ENCODE measurements at regions not wholly inside any gene's neighbourhood (a gene's known extent, or its start where the extent isn't known, plus 50 kb on each side); places are given as distances from the start of the nearest gene placed in this dataset.

GRCh38 chr11:134483291-134483690, 71.2 kb upstream of the B3GAT1 start:
- DNase-seq (no peak), ATAC-seq (no peak)
- no peak for TF ChIP-seq CTCF (IDR thresholded peaks at IDR 0.05)
- intact Hi-C loops (cut with DNase I), result no loop called here
- no peak overlapping the region for H3K27ac ChIP-seq
- H3K36me3 ChIP-seq, result no peaks in the 10 kb centered on the region
- no peaks in the 10 kb centered on the region for H3K4me1 ChIP-seq
- no peak overlapping the region for H3K4me3 ChIP-seq
- WGBS, 2 donors, result 84 to 85% methylated on average over 14 of the region's 14 CpGs
- peaks cover 0 to 93% (median 25%) of the 10 kb centered on the region in 7 donors for H3K27me3 ChIP-seq
- no peaks in the 10 kb centered on the region for H3K9me3 ChIP-seq

GRCh38 chr11:134482865-134483264, 70.8 kb upstream of the B3GAT1 start:
- ATAC-seq, result no peak
- no peak for TF ChIP-seq CTCF (IDR thresholded peaks at IDR 0.05)
- DNase-seq, result no peak
- intact Hi-C loops (cut with DNase I), result no loop called here
- 49 to 57% methylated on average over 2 of the region's 2 CpGs for WGBS, 2 donors
- Histone ChIP-seq H3K4me1 (no peaks in the 10 kb centered on the region), H3K27ac (no peak overlapping the region), H3K9me3 (no peaks in the 10 kb centered on the region), H3K27me3 (peaks cover 0 to 93% (median 25%) of the 10 kb centered on the region in 7 donors), H3K4me3 (no peak overlapping the region), H3K36me3 (no peaks in the 10 kb centered on the region)

- no peaks in the 10 kb centered on the region for H3K9me3 ChIP-seq
- H3K27me3 ChIP-seq, result peaks cover 0 to 94% (median 27%) of the 10 kb centered on the region in 7 donors
- no peak overlapping the region for H3K27ac ChIP-seq
- intact Hi-C loops (cut with DNase I), result no loop called here
- ATAC-seq (no peak), DNase-seq (no peak)
- no peak overlapping the region for H3K4me3 ChIP-seq
- no peaks in the 10 kb centered on the region for H3K36me3 ChIP-seq
- WGBS, 2 donors, result 61 to 68% methylated on average over 4 of the region's 4 CpGs
- TF ChIP-seq CTCF (IDR thresholded peaks at IDR 0.05), result no peak
- no peaks in the 10 kb centered on the region for H3K4me1 ChIP-seq
Measured at GRCh38 chr11:134481933-134482527, 70.0 kb upstream of the B3GAT1 start.

GRCh38 chr11:134481135-134481534, 69.1 kb upstream of the B3GAT1 start:
- no peak for TF ChIP-seq CTCF (IDR thresholded peaks at IDR 0.05)
- no peaks in the 10 kb centered on the region for H3K4me1 ChIP-seq
- 72 to 81% methylated on average over 3 of the region's 3 CpGs for WGBS, 2 donors
- no peaks in the 10 kb centered on the region for H3K9me3 ChIP-seq
- DNase-seq (no peak), ATAC-seq (no peak)
- H3K27me3 ChIP-seq, result peaks cover 0 to 94% (median 26%) of the 10 kb centered on the region in 7 donors
- H3K36me3 ChIP-seq, result no peaks in the 10 kb centered on the region
- intact Hi-C loops (cut with DNase I), result no loop called here
- H3K4me3 ChIP-seq, result no peak overlapping the region
- H3K27ac ChIP-seq, result no peak overlapping the region

Data from heart right ventricle (tissue), 16 donors.